ENCODE measurements at regions not wholly inside any gene's neighbourhood (a gene's known extent, or its start where the extent isn't known, plus 50 kb on each side); places are given as distances from the start of the nearest gene placed in this dataset.

DNA sequence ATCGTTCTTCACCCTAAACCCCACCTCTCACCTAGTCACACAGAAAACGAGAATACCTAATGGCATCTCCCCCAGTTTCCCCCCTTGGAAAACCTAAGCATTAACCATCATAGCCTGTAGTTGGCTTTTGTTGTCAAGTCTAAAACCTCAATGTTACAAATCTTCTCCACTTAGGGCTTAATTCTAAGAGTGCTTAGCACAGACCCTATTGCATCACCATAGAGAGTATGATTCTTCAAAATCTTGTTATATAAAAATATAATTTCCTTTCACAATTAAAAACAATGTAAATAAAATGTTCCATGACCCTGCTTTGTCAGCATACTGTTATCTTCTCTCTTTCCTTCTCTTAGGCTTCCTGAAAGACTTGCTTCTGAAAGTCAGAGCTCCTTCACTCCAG lies 263.2 kb upstream of the RGS18 start:
- Histone ChIP-seq H3K27me3 (ENCODE audit: control insufficient read depth, insufficient read depth, low read length) (no peaks in the 10 kb centered on the region), H3K4me3 (ENCODE audit: low read depth, low read length) (no peak overlapping the region), H3K27ac (ENCODE audit: low read depth, low read length) (no peak overlapping the region), H3K9me3 (ENCODE audit: control insufficient read depth, insufficient read depth, low read length) (no peaks in the 10 kb centered on the region)
- TF ChIP-seq, protein P1, sequence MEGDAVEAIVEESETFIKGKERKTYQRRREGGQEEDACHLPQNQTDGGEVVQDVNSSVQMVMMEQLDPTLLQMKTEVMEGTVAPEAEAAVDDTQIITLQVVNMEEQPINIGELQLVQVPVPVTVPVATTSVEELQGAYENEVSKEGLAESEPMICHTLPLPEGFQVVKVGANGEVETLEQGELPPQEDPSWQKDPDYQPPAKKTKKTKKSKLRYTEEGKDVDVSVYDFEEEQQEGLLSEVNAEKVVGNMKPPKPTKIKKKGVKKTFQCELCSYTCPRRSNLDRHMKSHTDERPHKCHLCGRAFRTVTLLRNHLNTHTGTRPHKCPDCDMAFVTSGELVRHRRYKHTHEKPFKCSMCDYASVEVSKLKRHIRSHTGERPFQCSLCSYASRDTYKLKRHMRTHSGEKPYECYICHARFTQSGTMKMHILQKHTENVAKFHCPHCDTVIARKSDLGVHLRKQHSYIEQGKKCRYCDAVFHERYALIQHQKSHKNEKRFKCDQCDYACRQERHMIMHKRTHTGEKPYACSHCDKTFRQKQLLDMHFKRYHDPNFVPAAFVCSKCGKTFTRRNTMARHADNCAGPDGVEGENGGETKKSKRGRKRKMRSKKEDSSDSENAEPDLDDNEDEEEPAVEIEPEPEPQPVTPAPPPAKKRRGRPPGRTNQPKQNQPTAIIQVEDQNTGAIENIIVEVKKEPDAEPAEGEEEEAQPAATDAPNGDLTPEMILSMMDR (IDR thresholded peaks at IDR 0.05; ENCODE audit: low read depth, low read length): no peak
- CTCF ChIA-PET: no interaction called here
- no peak for DNase-seq (ENCODE audit: low read depth, low spot score)
- POLR2A ChIA-PET: no interaction called here

DNA sequence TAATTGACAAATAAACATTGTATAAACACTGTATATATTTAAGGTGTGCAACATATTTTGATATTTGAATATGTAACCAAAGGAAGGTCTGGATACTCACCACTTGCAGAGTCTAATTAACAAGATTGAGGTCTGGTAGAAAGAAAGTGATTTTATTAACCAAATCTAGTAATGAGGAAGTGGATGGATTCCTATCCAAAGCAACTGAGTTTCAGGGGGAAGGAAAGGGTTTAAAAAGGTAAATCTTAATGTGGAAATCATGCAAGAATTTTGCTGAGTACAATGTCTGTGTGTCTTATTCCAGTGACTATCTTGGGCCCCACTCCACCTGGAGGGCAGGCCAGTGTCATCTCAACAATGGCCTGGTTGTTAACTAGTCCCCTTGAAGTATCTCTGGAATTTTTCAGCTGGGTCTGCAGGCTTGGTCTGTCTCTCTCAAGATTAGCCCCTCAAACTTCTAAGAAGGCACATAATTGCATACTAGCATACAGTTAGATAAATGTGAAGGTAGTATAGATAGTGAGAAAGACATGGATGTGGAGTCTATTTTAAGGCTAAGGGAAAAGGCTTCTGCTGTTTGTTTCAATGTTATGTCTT lies 262.7 kb upstream of the RGS18 start:
- DNase-seq (ENCODE audit: low read depth, low spot score): no peak
- H3K4me3 ChIP-seq (ENCODE audit: low read depth, low read length): no peak overlapping the region
- H3K27me3 ChIP-seq (ENCODE audit: control insufficient read depth, insufficient read depth, low read length): no peaks in the 10 kb centered on the region
- ChIA-PET POLR2A (no interaction called here), CTCF (no interaction called here)
- no peak overlapping the region for H3K27ac ChIP-seq (ENCODE audit: low read depth, low read length)
- no peaks in the 10 kb centered on the region for H3K9me3 ChIP-seq (ENCODE audit: control insufficient read depth, insufficient read depth, low read length)
- TF ChIP-seq, protein P1 (IDR thresholded peaks at IDR 0.05; ENCODE audit: low read depth, low read length): no peak

DNA sequence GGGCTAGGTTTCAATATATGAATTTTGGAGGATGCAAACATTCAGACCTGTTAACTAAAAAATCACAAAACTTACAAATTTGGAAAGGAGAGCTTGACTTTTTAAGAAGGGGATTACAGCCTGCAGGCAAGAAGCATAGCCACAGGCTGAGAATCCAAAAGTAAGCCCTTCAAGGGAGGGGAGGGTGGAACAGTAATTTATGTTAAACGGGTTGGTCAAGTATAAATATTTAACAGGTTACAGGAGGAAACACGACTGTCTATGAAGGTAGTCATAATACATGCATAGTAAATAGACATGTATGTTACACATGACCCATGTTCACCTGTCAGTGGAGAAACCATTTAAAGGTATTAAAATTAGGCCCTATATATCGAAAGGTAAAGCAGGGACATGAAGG lies 261.1 kb upstream of the RGS18 start:
- POLR2A ChIA-PET: no interaction called here

DNA sequence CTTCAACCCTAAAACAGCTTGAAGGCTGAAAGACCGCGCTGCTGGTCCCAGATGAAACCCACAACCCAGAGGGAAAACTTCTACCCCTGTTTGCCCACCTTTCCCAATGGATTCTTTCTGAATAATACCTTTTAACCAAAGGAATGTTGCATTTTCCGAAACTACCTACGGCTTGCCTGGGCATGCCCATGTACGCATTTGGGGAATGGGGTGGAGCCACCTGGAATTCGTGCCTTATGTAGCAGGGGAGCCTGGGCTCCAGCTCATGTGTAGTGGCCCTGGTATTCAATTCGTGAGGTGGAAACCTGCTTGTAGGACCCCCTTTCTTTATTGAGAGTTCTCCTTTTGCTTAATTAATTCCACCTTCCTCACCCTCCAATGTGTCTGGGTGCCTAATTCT lies 256.6 kb upstream of the RGS18 start:
- CTCF ChIA-PET: no interaction called here
- H3K9me3 ChIP-seq (ENCODE audit: control insufficient read depth, insufficient read depth, low read length): no peaks in the 10 kb centered on the region
- no peak overlapping the region for H3K27ac ChIP-seq (ENCODE audit: low read depth, low read length)
- no peak overlapping the region for H3K4me3 ChIP-seq (ENCODE audit: low read depth, low read length)
- TF ChIP-seq, protein P1 (IDR thresholded peaks at IDR 0.05; ENCODE audit: low read depth, low read length): no peak
- POLR2A ChIA-PET: no interaction called here
- DNase-seq (ENCODE audit: low read depth, low spot score): no peak
- H3K27me3 ChIP-seq (ENCODE audit: control insufficient read depth, insufficient read depth, low read length): no peaks in the 10 kb centered on the region

More for the DNA sequence above, 261.1 kb upstream of the RGS18 start:
- Histone ChIP-seq H3K4me3 (ENCODE audit: low read depth, low read length) (no peak overlapping the region), H3K27ac (ENCODE audit: low read depth, low read length) (no peak overlapping the region), H3K9me3 (ENCODE audit: control insufficient read depth, insufficient read depth, low read length) (no peaks in the 10 kb centered on the region), H3K27me3 (ENCODE audit: control insufficient read depth, insufficient read depth, low read length) (no peaks in the 10 kb centered on the region)
- DNase-seq (ENCODE audit: low read depth, low spot score): no peak
- CTCF ChIA-PET: no interaction called here
- TF ChIP-seq, protein P1 (IDR thresholded peaks at IDR 0.05; ENCODE audit: low read depth, low read length): no peak

DNA sequence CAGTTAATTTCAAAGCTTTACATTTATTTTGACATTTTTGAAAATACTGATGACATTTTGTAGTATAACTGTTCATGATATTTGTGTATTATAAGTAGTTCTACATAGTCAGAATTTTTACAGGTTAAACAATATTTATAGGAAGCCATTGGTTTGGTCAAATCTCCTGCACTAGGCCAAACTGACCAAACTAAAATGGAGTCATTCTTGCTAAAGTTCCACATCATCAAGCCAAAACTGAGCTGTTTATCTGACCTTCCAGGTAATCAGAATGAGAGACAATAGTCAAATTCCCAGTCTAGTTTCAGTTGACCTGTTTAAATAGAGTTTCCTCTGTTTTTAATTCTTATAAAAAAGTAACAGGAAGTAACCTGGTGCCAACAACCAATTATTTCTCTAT lies 253.3 kb upstream of the RGS18 start:
- Histone ChIP-seq H3K4me3 (ENCODE audit: low read depth, low read length) (no peak overlapping the region), H3K27ac (ENCODE audit: low read depth, low read length) (no peak overlapping the region), H3K27me3 (ENCODE audit: control insufficient read depth, insufficient read depth, low read length) (no peaks in the 10 kb centered on the region), H3K9me3 (ENCODE audit: control insufficient read depth, insufficient read depth, low read length) (no peaks in the 10 kb centered on the region)
- DNase-seq (ENCODE audit: low read depth, low spot score): no peak
- ChIA-PET POLR2A (no interaction called here), CTCF (no interaction called here)
- TF ChIP-seq, protein P1 (IDR thresholded peaks at IDR 0.05; ENCODE audit: low read depth, low read length): no peak
